ENCODE measurements at regions not wholly inside any gene's neighbourhood (a gene's known extent, or its start where the extent isn't known, plus 50 kb on each side); places are given as distances from the start of the nearest gene placed in this dataset.

GRCh38 chr2:133811409-133812125 is 243.3 kb upstream of the NCKAP5 start:
- DNase-seq (ENCODE audit: low spot score): no peak

- DNase-seq (ENCODE audit: low spot score): no peak
These were observed 244.8 kb upstream of the NCKAP5 start for GRCh38 chr2:133812826-133813617.

GRCh38 chr2:133814890-133815289 is 246.6 kb upstream of the NCKAP5 start:
- DNase-seq (ENCODE audit: low spot score): no peak

- no peak for DNase-seq (ENCODE audit: low spot score)
These were observed 247.8 kb upstream of the NCKAP5 start for GRCh38 chr2:133816037-133816436.

- no peak for DNase-seq (ENCODE audit: low spot score)
These were observed 249.7 kb upstream of the NCKAP5 start for GRCh38 chr2:133817680-133818566.

GRCh38 chr2:133818661-133819060 is 250.4 kb upstream of the NCKAP5 start:
- no peak for DNase-seq (ENCODE audit: low spot score)

GRCh38 chr2:133819906-133820305 is 251.6 kb upstream of the NCKAP5 start:
- DNase-seq (ENCODE audit: low spot score): no peak

GRCh38 chr2:133821107-133821760 is 253.0 kb upstream of the NCKAP5 start:
- no peak for DNase-seq (ENCODE audit: low spot score)

- DNase-seq (ENCODE audit: low spot score): no peak
These were observed 254.4 kb upstream of the NCKAP5 start for GRCh38 chr2:133822517-133823225.

- no peak for DNase-seq (ENCODE audit: low spot score)
These were observed 254.9 kb upstream of the NCKAP5 start for GRCh38 chr2:133823226-133823550.

- no peak for DNase-seq (ENCODE audit: low spot score)
These were observed 256.6 kb upstream of the NCKAP5 start for GRCh38 chr2:133824869-133825268.

GRCh38 chr2:133825778-133826177 is 257.5 kb upstream of the NCKAP5 start:
- no peak for DNase-seq (ENCODE audit: low spot score)

GRCh38 chr2:133828913-133829312 is 260.6 kb upstream of the NCKAP5 start:
- no peak for DNase-seq (ENCODE audit: low spot score)

- no peak for DNase-seq (ENCODE audit: low spot score)
These were observed 261.3 kb upstream of the NCKAP5 start for GRCh38 chr2:133829450-133830020.

- no peak for DNase-seq (ENCODE audit: low spot score)
These were observed 265.5 kb upstream of the NCKAP5 start for GRCh38 chr2:133833746-133834145.

GRCh38 chr2:133835821-133836619 is 267.8 kb upstream of the NCKAP5 start:
- DNase-seq (ENCODE audit: low spot score): no peak

GRCh38 chr2:133836691-133837345 is 268.6 kb upstream of the NCKAP5 start:
- no peak for DNase-seq (ENCODE audit: low spot score)

- DNase-seq (ENCODE audit: low spot score): no peak
These were observed 269.3 kb upstream of the NCKAP5 start for GRCh38 chr2:133837441-133838094.

Data from CD4-positive, alpha-beta T cell treated with Interleukin-2 at 100 ng/mL for 4 hours (primary cell).